ENCODE measurements at regions not wholly inside any gene's neighbourhood (a gene's known extent, or its start where the extent isn't known, plus 50 kb on each side); places are given as distances from the start of the nearest gene placed in this dataset.
"Not testable (repeated sequence)": the region's sequence is repeated elsewhere in the genome, so short reads cannot be mapped to it uniquely, and the experiment has no call there.

GRCh38 chr12:75643119-75643518, 131.7 kb upstream of the KRR1 start:
- TF ChIP-seq MAX (CRISPR knock-in tag; IDR thresholded peaks at IDR 0.05); USF1 (CRISPR knock-in tag; IDR thresholded peaks at IDR 0.05); CTCF (IDR thresholded peaks at IDR 0.05); FOXP4 (CRISPR knock-in tag; IDR thresholded peaks at IDR 0.05); ZNF317 (CRISPR knock-in tag; IDR thresholded peaks at IDR 0.05; ENCODE audit: borderline replicate concordance, low read depth): not testable (repeated sequence)

Measured in WTC11 (cell line).